H1 (cell line): ENCODE measurements at regions not wholly inside any gene's neighbourhood (a gene's known extent, or its start where the extent isn't known, plus 50 kb on each side); places are given as distances from the start of the nearest gene placed in this dataset.
A peak's percentile ranks its signal among the peaks of the same experiment; 100 is the strongest.

Experiments
- CTCF ChIA-PET: fragments of 300-600 bp; sonication (Branson Sonifier 250); formaldehyde crosslinking; loops from one replicate; lab custom pipeline; 2021; ENCODE audit not compliant: partially characterized antibody; lab: Charles Lee
- POLR2A ChIA-PET: fragments of 300-600 bp; sonication (Branson Sonifier 250); formaldehyde crosslinking; loops from one replicate; lab custom pipeline; 2021; ENCODE audit warnings: inconsistent platforms; ENCODE audit not compliant: partially characterized antibody; lab: Charles Lee
- DNase-seq, 2 experiments: peaks; one replicate each; pipeline versions ENCODE4 v3.0.0 to v3.0.0-alpha.2; 2010 to 2022; ENCODE audit warnings: low spot score in 2 of 2, low read depth in 1 of 2, mixed read lengths in 1 of 2
- FAIRE-seq: peaks from 2 replicates; lab custom pipeline; 2011; peaks lifted over from hg19 to GRCh38; lab: Jason Lieb, UNC
- H2AFZ ChIP-seq: 2 replicates; pipeline ENCODE4 v1.8.1; 2012; ENCODE audit warnings: low read length, inconsistent platforms
- H2AK5ac ChIP-seq: 2 replicates; pipeline ENCODE4 v1.6.1; 2013; ENCODE audit warnings: low read depth, low read length
- H2BK120ac ChIP-seq: replicated peaks from 2 replicates; pipeline ENCODE3; 2013; ENCODE audit warnings: low read depth, low read length, inconsistent platforms
- H2BK12ac ChIP-seq: 2 replicates; pipeline ENCODE4 v1.6.1; 2013; ENCODE audit warnings: low read depth, low read length
- H2BK15ac ChIP-seq: 2 replicates; pipeline ENCODE4 v1.6.1; 2013; ENCODE audit warnings: low read length
- H2BK20ac ChIP-seq: 2 replicates; pipeline ENCODE4 v1.6.1; 2013; ENCODE audit warnings: low read length
- H2BK5ac ChIP-seq: 2 replicates; pipeline ENCODE4 v1.6.1; 2013; ENCODE audit warnings: low read depth, low read length
- H3K14ac ChIP-seq: 2 replicates; pipeline ENCODE4 v1.6.1; 2013; ENCODE audit warnings: inconsistent platforms; ENCODE audit not compliant: insufficient read length
- H3K18ac ChIP-seq: 2 replicates; pipeline ENCODE4 v1.6.1; 2013; ENCODE audit warnings: low read length; ENCODE audit errors: extremely low read depth
- H3K23ac ChIP-seq: 2 replicates; pipeline ENCODE4 v1.6.1; 2013; ENCODE audit warnings: inconsistent platforms; ENCODE audit not compliant: insufficient read length
- H3K23me2 ChIP-seq: 2 replicates; pipeline ENCODE4 v1.6.1; 2013; ENCODE audit warnings: low read depth, low read length
- H3K27ac ChIP-seq: 2 replicates; pipeline ENCODE4 v1.6.1; 2011; ENCODE audit warnings: low read depth, low read length, inconsistent platforms
- H3K27me3 ChIP-seq, 4 experiments: replicated peaks in 1 of 4; 1 replicate in 1 of 4; 2 replicates in 3 of 4; pipeline versions ENCODE4 v1.6.1 to v1.8.1; 2011 to 2013; ENCODE audit warnings: low read length in 3 of 4, mild to moderate bottlenecking in 3 of 4, inconsistent platforms in 2 of 4, mixed read lengths in 2 of 4, moderate library complexity in 1 of 4; ENCODE audit not compliant: control insufficient read depth in 3 of 4, insufficient read depth in 3 of 4; ENCODE audit errors: extremely low read depth in 1 of 4
- H3K36me3 ChIP-seq, 4 experiments: 2 replicates each; pipeline versions ENCODE4 v1.6.1 to v1.8.1; 2011 to 2013; ENCODE audit warnings: mild to moderate bottlenecking in 4 of 4, low read length in 3 of 4, moderate library complexity in 2 of 4, control low read depth in 1 of 4, inconsistent platforms in 1 of 4; ENCODE audit not compliant: insufficient read depth in 4 of 4, control insufficient read depth in 2 of 4
- H3K4ac ChIP-seq: replicated peaks from 2 replicates; pipeline ENCODE3; 2013; ENCODE audit warnings: low read length, low read depth, mixed read lengths, inconsistent platforms; ENCODE audit not compliant: insufficient read length
- H3K4me1 ChIP-seq, 4 experiments: replicated peaks in 1 of 4; 1 replicate in 1 of 4; 2 replicates in 3 of 4; pipeline versions ENCODE4 v1.6.1 to v1.8.1; 2011 to 2013; ENCODE audit warnings: low read length in 3 of 4, inconsistent platforms in 2 of 4, mixed read lengths in 1 of 4; ENCODE audit not compliant: insufficient read depth in 4 of 4, control insufficient read depth in 3 of 4
- H3K4me2 ChIP-seq, 2 experiments: 2 replicates each; pipeline versions ENCODE4 v1.6.1 to v1.8.1; 2011 to 2013; ENCODE audit warnings: low read depth in 2 of 2, low read length in 2 of 2, control low read depth in 1 of 2, inconsistent platforms in 1 of 2, mild to moderate bottlenecking in 1 of 2; ENCODE audit not compliant: insufficient read depth in 1 of 2
- H3K4me3 ChIP-seq, 4 experiments: fragments of 200-600, 300-600 bp in 1 of 4; sonication (generic), shearing (Covaris generic), sonication (Bioruptor Twin) in 1 of 4; 2 replicates each; pipeline versions ENCODE4 v1.5.1 to v1.8.1; 2011 to 2016; ENCODE audit warnings: low read length in 4 of 4, low read depth in 3 of 4, control low read depth in 2 of 4, inconsistent platforms in 2 of 4, mild to moderate bottlenecking in 2 of 4, mixed read lengths in 1 of 4, moderate library complexity in 1 of 4; ENCODE audit not compliant: insufficient read depth in 2 of 4; ENCODE audit errors: extremely low read depth in 1 of 4
- H3K56ac ChIP-seq: replicated peaks from 2 replicates; pipeline ENCODE3; 2013; ENCODE audit warnings: low read depth, mild to moderate bottlenecking, mixed read lengths, low read length, inconsistent platforms; ENCODE audit not compliant: insufficient read length
- H3K79me1 ChIP-seq: 2 replicates; pipeline ENCODE4 v1.6.1; 2013; ENCODE audit warnings: low read depth, low read length, control low read depth
- H3K79me2 ChIP-seq, 2 experiments: 2 replicates each; pipeline versions ENCODE4 v1.6.1 to v1.8.1; 2012 to 2013; ENCODE audit warnings: low read length in 2 of 2, mild to moderate bottlenecking in 2 of 2, inconsistent platforms in 1 of 2; ENCODE audit not compliant: insufficient read depth in 2 of 2, control insufficient read depth in 1 of 2
- H3K9ac ChIP-seq, 4 experiments: replicated peaks in 1 of 4; 1 replicate in 1 of 4; 2 replicates in 3 of 4; pipeline versions ENCODE4 v1.6.1 to v1.8.1; 2011 to 2013; ENCODE audit warnings: low read depth in 3 of 4, low read length in 3 of 4, control low read depth in 2 of 4, mild to moderate bottlenecking in 2 of 4, moderate library complexity in 2 of 4, inconsistent platforms in 1 of 4; ENCODE audit errors: extremely low read depth in 1 of 4
- H3K9me3 ChIP-seq, 2 experiments: 2 replicates each; pipeline versions ENCODE4 v1.6.1 to v1.8.1; 2012 to 2013; ENCODE audit warnings: mild to moderate bottlenecking in 2 of 2, moderate library complexity in 2 of 2, control low read depth in 1 of 2, inconsistent platforms in 1 of 2, low read depth in 1 of 2, low read length in 1 of 2, mixed read lengths in 1 of 2; ENCODE audit not compliant: insufficient read depth in 2 of 2
- H4K20me1 ChIP-seq, 2 experiments: replicated peaks in 1 of 2; 2 replicates each; pipeline versions ENCODE3 to v1.8.1; 2011 to 2013; ENCODE audit warnings: inconsistent platforms in 2 of 2, low read length in 2 of 2, mild to moderate bottlenecking in 1 of 2; ENCODE audit not compliant: insufficient read depth in 2 of 2, control insufficient read depth in 1 of 2
- H4K5ac ChIP-seq: 2 replicates; pipeline ENCODE4 v1.6.1; 2013; ENCODE audit warnings: low read length, low read depth, mixed read lengths, inconsistent platforms; ENCODE audit not compliant: insufficient read length
- H4K8ac ChIP-seq: 2 replicates; pipeline ENCODE4 v1.8.0; 2013; ENCODE audit warnings: mild to moderate bottlenecking, moderate library complexity, low read length, inconsistent platforms; ENCODE audit not compliant: insufficient read depth; ENCODE audit errors: extremely low read depth
- H4K91ac ChIP-seq: replicated peaks from 2 replicates; pipeline ENCODE3; 2013; ENCODE audit warnings: low read length, mixed read lengths, inconsistent platforms; ENCODE audit not compliant: insufficient read length
- CEBPB ChIP-seq: IDR thresholded peaks from 2 replicates; pipeline ENCODE4 v1.6.1; 2012; ENCODE audit warnings: low read depth, low read length
- HDAC6 ChIP-seq: IDR thresholded peaks from one replicate; pipeline ENCODE4 v1.7.1; 2012; ENCODE audit warnings: low read depth, mild to moderate bottlenecking, inconsistent platforms, low read length, moderate library complexity
- MAFK ChIP-seq: IDR thresholded peaks from 2 replicates; pipeline ENCODE4 v1.6.1; 2012; ENCODE audit warnings: low read depth, mild to moderate bottlenecking, improper control_type of control experiment, low read length
- NRF1 ChIP-seq: IDR thresholded peaks from 2 replicates; pipeline ENCODE4 v1.6.1; 2011; ENCODE audit warnings: mild to moderate bottlenecking, low read depth, low read length, improper control_type of control experiment
- POU5F1 ChIP-seq: IDR thresholded peaks from 2 replicates; pipeline ENCODE4 v1.6.1; 2011; ENCODE audit warnings: low read depth, mild to moderate bottlenecking, low read length, moderate library complexity
- RBBP5 ChIP-seq: IDR thresholded peaks from 2 replicates; pipeline ENCODE4 v1.7.1; 2012; ENCODE audit warnings: low read depth, mild to moderate bottlenecking, inconsistent platforms, low read length, moderate library complexity, borderline replicate concordance
- RFX5 ChIP-seq: IDR thresholded peaks from 2 replicates; pipeline ENCODE4 v1.6.1; 2011; ENCODE audit warnings: low read depth, low read length, improper control_type of control experiment, borderline replicate concordance
- RXRA ChIP-seq: IDR thresholded peaks from 2 replicates; pipeline ENCODE4 v1.6.1; 2011; ENCODE audit warnings: low read depth, mild to moderate bottlenecking, low read length, moderate library complexity; ENCODE audit not compliant: insufficient read depth
- WGBS, 2 experiments: shearing (Covaris generic) in 1 of 2; methylation state at CpG; one replicate each; pipeline versions ENCODE4 v1.1.6 to v1.1.7; 2013 to 2015; ENCODE audit warnings: low lambda C conversion rate in 2 of 2, mixed read lengths in 2 of 2, inconsistent platforms in 1 of 2, low coverage in 1 of 2, missing lambda C conversion rate in 1 of 2; ENCODE audit not compliant: insufficient replicate concordance in 2 of 2, insufficient coverage in 1 of 2, insufficient read length in 1 of 2; ENCODE audit errors: extremely low coverage in 1 of 2, missing lambda C conversion rate in 1 of 2; 5-methylcytosine and 5-hydroxymethylcytosine counted together

DNA sequence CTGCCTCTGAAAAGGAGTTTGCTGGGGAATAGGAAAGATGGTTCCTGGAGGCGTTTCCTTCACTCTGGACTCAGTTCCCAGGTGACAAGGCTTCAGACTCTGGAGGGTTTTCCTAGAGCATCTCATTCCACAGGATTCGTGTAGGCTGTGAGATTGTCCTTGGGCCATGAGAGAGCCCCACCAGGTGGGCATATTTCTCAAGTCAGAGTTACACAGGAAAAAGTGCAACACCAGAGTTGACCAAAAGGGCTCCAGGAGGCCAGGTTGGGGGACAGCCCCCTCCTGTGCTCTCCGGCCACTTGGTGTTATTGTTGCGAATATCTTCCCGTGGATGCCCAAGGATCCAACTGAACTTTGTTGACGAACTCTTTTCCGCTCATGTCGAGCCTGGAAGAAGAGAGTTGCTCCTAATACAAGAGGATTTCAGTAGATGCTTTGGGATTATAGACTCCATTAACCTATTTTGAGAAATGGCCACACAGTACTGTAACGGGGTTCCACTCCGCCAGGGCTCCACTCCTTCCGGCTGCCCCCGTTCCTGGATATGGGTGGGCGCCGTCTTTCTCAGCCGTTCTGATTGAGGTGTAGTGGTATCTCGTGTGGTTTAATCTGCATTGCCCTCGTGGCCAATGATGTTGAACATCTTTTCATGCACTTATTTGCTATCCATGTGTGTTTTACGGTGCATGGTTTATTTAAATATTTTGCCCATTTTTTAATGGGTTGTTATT is 580.3 kb downstream of the BRD1 start:
- Histone ChIP-seq H4K5ac (no peak overlapping the region), H3K36me3 (no peaks in the 10 kb centered on the region), H3K79me2 (no peaks in the 10 kb centered on the region), H3K23me2 (peaks cover 8% of the 10 kb centered on the region; the same call in 1 of the 2 replicates), H2BK120ac (no peak overlapping the region), H3K56ac (no peak overlapping the region), H4K20me1 (no peaks in the 10 kb centered on the region), H2BK5ac (no peak overlapping the region), H4K8ac (no peak overlapping the region), H3K14ac (no peak overlapping the region), H3K4ac (no peak overlapping the region), H2BK15ac (no peak overlapping the region), H3K4me3 (no peak overlapping the region), H2BK12ac (no peak overlapping the region), H2AFZ (no peak overlapping the region), H4K91ac (no peak overlapping the region), H3K79me1 (no peaks in the 10 kb centered on the region), H3K27me3 (no peaks in the 10 kb centered on the region), H2BK20ac (peak overlapping the region; percentile 21; the same call in 1 of the 2 replicates), H3K4me2 (no peak overlapping the region), H3K9ac (no peak overlapping the region), H2AK5ac (no peak overlapping the region), H3K27ac (no peak overlapping the region), H3K4me1 (no peaks in the 10 kb centered on the region), H3K9me3 (no peaks in the 10 kb centered on the region), H3K23ac (no peak overlapping the region), H3K18ac (no peak overlapping the region)
- POLR2A ChIA-PET = no interaction called here
- DNase-seq (peak in 1 of 2 experiments; percentile 35), FAIRE-seq (no peak)
- WGBS, 2 experiments = 92% methylated on average over 18 of the region's 18 CpGs; no CpG with 5 or more reads in 1 of the 2 experiments
- CTCF ChIA-PET = interaction anchor here (0.9 kb wide), 1 partner anchor 11 kb away, joined by 5 read pairs; no protein-coding TSS in a partner anchor
- TF ChIP-seq CEBPB (no peak), MAFK (no peak), RFX5 (no peak), NRF1 (no peak), RBBP5 (no peak), RXRA (no peak), POU5F1 (no peak), HDAC6 (no peak)
